H1 (cell line): ENCODE measurements at regions not wholly inside any gene's neighbourhood (a gene's known extent, or its start where the extent isn't known, plus 50 kb on each side); places are given as distances from the start of the nearest gene placed in this dataset.

Source experiments
- CTCF ChIA-PET: fragments of 300-600 bp; sonication (Branson Sonifier 250); formaldehyde crosslinking; loops from one replicate; lab custom pipeline; 2021; ENCODE audit not compliant: partially characterized antibody; lab: Charles Lee
- POLR2A ChIA-PET: fragments of 300-600 bp; sonication (Branson Sonifier 250); formaldehyde crosslinking; loops from one replicate; lab custom pipeline; 2021; ENCODE audit warnings: inconsistent platforms; ENCODE audit not compliant: partially characterized antibody; lab: Charles Lee
- DNase-seq, 2 experiments: peaks; one replicate each; pipeline versions ENCODE4 v3.0.0 to v3.0.0-alpha.2; 2010 to 2022; ENCODE audit warnings: low spot score in 2 of 2, low read depth in 1 of 2, mixed read lengths in 1 of 2
- FAIRE-seq: peaks from 2 replicates; lab custom pipeline; 2011; peaks lifted over from hg19 to GRCh38; lab: Jason Lieb, UNC
- H2AFZ ChIP-seq: 2 replicates; pipeline ENCODE4 v1.8.1; 2012; ENCODE audit warnings: low read length, inconsistent platforms
- H2AK5ac ChIP-seq: 2 replicates; pipeline ENCODE4 v1.6.1; 2013; ENCODE audit warnings: low read depth, low read length
- H2BK120ac ChIP-seq: replicated peaks from 2 replicates; pipeline ENCODE3; 2013; ENCODE audit warnings: low read depth, low read length, inconsistent platforms
- H2BK12ac ChIP-seq: 2 replicates; pipeline ENCODE4 v1.6.1; 2013; ENCODE audit warnings: low read depth, low read length
- H2BK15ac ChIP-seq: 2 replicates; pipeline ENCODE4 v1.6.1; 2013; ENCODE audit warnings: low read length
- H2BK20ac ChIP-seq: 2 replicates; pipeline ENCODE4 v1.6.1; 2013; ENCODE audit warnings: low read length
- H2BK5ac ChIP-seq: 2 replicates; pipeline ENCODE4 v1.6.1; 2013; ENCODE audit warnings: low read depth, low read length
- H3K14ac ChIP-seq: 2 replicates; pipeline ENCODE4 v1.6.1; 2013; ENCODE audit warnings: inconsistent platforms; ENCODE audit not compliant: insufficient read length
- H3K18ac ChIP-seq: 2 replicates; pipeline ENCODE4 v1.6.1; 2013; ENCODE audit warnings: low read length; ENCODE audit errors: extremely low read depth
- H3K23ac ChIP-seq: 2 replicates; pipeline ENCODE4 v1.6.1; 2013; ENCODE audit warnings: inconsistent platforms; ENCODE audit not compliant: insufficient read length
- H3K23me2 ChIP-seq: 2 replicates; pipeline ENCODE4 v1.6.1; 2013; ENCODE audit warnings: low read depth, low read length
- H3K27ac ChIP-seq: 2 replicates; pipeline ENCODE4 v1.6.1; 2011; ENCODE audit warnings: low read depth, low read length, inconsistent platforms
- H3K27me3 ChIP-seq, 4 experiments: replicated peaks in 1 of 4; 1 replicate in 1 of 4; 2 replicates in 3 of 4; pipeline versions ENCODE4 v1.6.1 to v1.8.1; 2011 to 2013; ENCODE audit warnings: low read length in 3 of 4, mild to moderate bottlenecking in 3 of 4, inconsistent platforms in 2 of 4, mixed read lengths in 2 of 4, moderate library complexity in 1 of 4; ENCODE audit not compliant: control insufficient read depth in 3 of 4, insufficient read depth in 3 of 4; ENCODE audit errors: extremely low read depth in 1 of 4
- H3K36me3 ChIP-seq, 4 experiments: 2 replicates each; pipeline versions ENCODE4 v1.6.1 to v1.8.1; 2011 to 2013; ENCODE audit warnings: mild to moderate bottlenecking in 4 of 4, low read length in 3 of 4, moderate library complexity in 2 of 4, control low read depth in 1 of 4, inconsistent platforms in 1 of 4; ENCODE audit not compliant: insufficient read depth in 4 of 4, control insufficient read depth in 2 of 4
- H3K4ac ChIP-seq: replicated peaks from 2 replicates; pipeline ENCODE3; 2013; ENCODE audit warnings: low read length, low read depth, mixed read lengths, inconsistent platforms; ENCODE audit not compliant: insufficient read length
- H3K4me1 ChIP-seq, 4 experiments: replicated peaks in 1 of 4; 1 replicate in 1 of 4; 2 replicates in 3 of 4; pipeline versions ENCODE4 v1.6.1 to v1.8.1; 2011 to 2013; ENCODE audit warnings: low read length in 3 of 4, inconsistent platforms in 2 of 4, mixed read lengths in 1 of 4; ENCODE audit not compliant: insufficient read depth in 4 of 4, control insufficient read depth in 3 of 4
- H3K4me2 ChIP-seq, 2 experiments: 2 replicates each; pipeline versions ENCODE4 v1.6.1 to v1.8.1; 2011 to 2013; ENCODE audit warnings: low read depth in 2 of 2, low read length in 2 of 2, control low read depth in 1 of 2, inconsistent platforms in 1 of 2, mild to moderate bottlenecking in 1 of 2; ENCODE audit not compliant: insufficient read depth in 1 of 2
- H3K4me3 ChIP-seq, 4 experiments: fragments of 200-600, 300-600 bp in 1 of 4; sonication (generic), shearing (Covaris generic), sonication (Bioruptor Twin) in 1 of 4; 2 replicates each; pipeline versions ENCODE4 v1.5.1 to v1.8.1; 2011 to 2016; ENCODE audit warnings: low read length in 4 of 4, low read depth in 3 of 4, control low read depth in 2 of 4, inconsistent platforms in 2 of 4, mild to moderate bottlenecking in 2 of 4, mixed read lengths in 1 of 4, moderate library complexity in 1 of 4; ENCODE audit not compliant: insufficient read depth in 2 of 4; ENCODE audit errors: extremely low read depth in 1 of 4
- H3K56ac ChIP-seq: replicated peaks from 2 replicates; pipeline ENCODE3; 2013; ENCODE audit warnings: low read depth, mild to moderate bottlenecking, mixed read lengths, low read length, inconsistent platforms; ENCODE audit not compliant: insufficient read length
- H3K79me1 ChIP-seq: 2 replicates; pipeline ENCODE4 v1.6.1; 2013; ENCODE audit warnings: low read depth, low read length, control low read depth
- H3K79me2 ChIP-seq, 2 experiments: 2 replicates each; pipeline versions ENCODE4 v1.6.1 to v1.8.1; 2012 to 2013; ENCODE audit warnings: low read length in 2 of 2, mild to moderate bottlenecking in 2 of 2, inconsistent platforms in 1 of 2; ENCODE audit not compliant: insufficient read depth in 2 of 2, control insufficient read depth in 1 of 2
- H3K9ac ChIP-seq, 4 experiments: replicated peaks in 1 of 4; 1 replicate in 1 of 4; 2 replicates in 3 of 4; pipeline versions ENCODE4 v1.6.1 to v1.8.1; 2011 to 2013; ENCODE audit warnings: low read depth in 3 of 4, low read length in 3 of 4, control low read depth in 2 of 4, mild to moderate bottlenecking in 2 of 4, moderate library complexity in 2 of 4, inconsistent platforms in 1 of 4; ENCODE audit errors: extremely low read depth in 1 of 4
- H3K9me3 ChIP-seq, 2 experiments: 2 replicates each; pipeline versions ENCODE4 v1.6.1 to v1.8.1; 2012 to 2013; ENCODE audit warnings: mild to moderate bottlenecking in 2 of 2, moderate library complexity in 2 of 2, control low read depth in 1 of 2, inconsistent platforms in 1 of 2, low read depth in 1 of 2, low read length in 1 of 2, mixed read lengths in 1 of 2; ENCODE audit not compliant: insufficient read depth in 2 of 2
- H4K20me1 ChIP-seq, 2 experiments: replicated peaks in 1 of 2; 2 replicates each; pipeline versions ENCODE3 to v1.8.1; 2011 to 2013; ENCODE audit warnings: inconsistent platforms in 2 of 2, low read length in 2 of 2, mild to moderate bottlenecking in 1 of 2; ENCODE audit not compliant: insufficient read depth in 2 of 2, control insufficient read depth in 1 of 2
- H4K5ac ChIP-seq: 2 replicates; pipeline ENCODE4 v1.6.1; 2013; ENCODE audit warnings: low read length, low read depth, mixed read lengths, inconsistent platforms; ENCODE audit not compliant: insufficient read length
- H4K8ac ChIP-seq: 2 replicates; pipeline ENCODE4 v1.8.0; 2013; ENCODE audit warnings: mild to moderate bottlenecking, moderate library complexity, low read length, inconsistent platforms; ENCODE audit not compliant: insufficient read depth; ENCODE audit errors: extremely low read depth
- H4K91ac ChIP-seq: replicated peaks from 2 replicates; pipeline ENCODE3; 2013; ENCODE audit warnings: low read length, mixed read lengths, inconsistent platforms; ENCODE audit not compliant: insufficient read length
- GTF2F1 ChIP-seq: IDR thresholded peaks from 2 replicates; pipeline ENCODE4 v1.6.1; 2012; ENCODE audit warnings: low read depth, low read length, improper control_type of control experiment, borderline replicate concordance
- HDAC2 ChIP-seq, 2 experiments: fragments of 300-600 bp in 1 of 2; sonication (generic) in 1 of 2; IDR thresholded peaks; 2 replicates each; pipeline ENCODE4 v1.6.1; 2011 to 2012; ENCODE audit warnings: low read depth in 2 of 2, low read length in 2 of 2, mild to moderate bottlenecking in 2 of 2, moderate library complexity in 2 of 2, borderline replicate concordance in 1 of 2, inconsistent platforms in 1 of 2
- KDM1A ChIP-seq: fragments of 200-600, 300-600 bp; sonication (generic); IDR thresholded peaks from 2 replicates; pipeline ENCODE4 v1.7.1; 2016; ENCODE audit warnings: mild to moderate bottlenecking, low read length, borderline replicate concordance
- PHF8 ChIP-seq: fragments of 200-600 bp; sonication (generic); conservative IDR thresholded peaks from 2 replicates; pipeline ENCODE4 v1.7.1; 2012; ENCODE audit warnings: low read depth, mild to moderate bottlenecking, inconsistent platforms, low read length, moderate library complexity
- SP1 ChIP-seq: IDR thresholded peaks from 2 replicates; pipeline ENCODE4 v1.6.1; 2011; ENCODE audit warnings: low read depth, low read length
- TAF7 ChIP-seq: optimal IDR thresholded peaks from 2 replicates; pipeline ENCODE3; 2011; ENCODE audit warnings: low read depth, mild to moderate bottlenecking, inconsistent platforms, low read length, moderate library complexity, borderline replicate concordance
- YY1 ChIP-seq: IDR thresholded peaks from 2 replicates; pipeline ENCODE4 v1.6.1; 2011; ENCODE audit warnings: low read depth, mild to moderate bottlenecking, low read length
- whole genome bisulfite sequencing, 2 experiments: shearing (Covaris generic) in 1 of 2; methylation state at CpG; one replicate each; pipeline versions ENCODE4 v1.1.6 to v1.1.7; 2013 to 2015; ENCODE audit warnings: low lambda C conversion rate in 2 of 2, mixed read lengths in 2 of 2, inconsistent platforms in 1 of 2, low coverage in 1 of 2, missing lambda C conversion rate in 1 of 2; ENCODE audit not compliant: insufficient replicate concordance in 2 of 2, insufficient coverage in 1 of 2, insufficient read length in 1 of 2; ENCODE audit errors: extremely low coverage in 1 of 2, missing lambda C conversion rate in 1 of 2; 5-methylcytosine and 5-hydroxymethylcytosine counted together

DNA sequence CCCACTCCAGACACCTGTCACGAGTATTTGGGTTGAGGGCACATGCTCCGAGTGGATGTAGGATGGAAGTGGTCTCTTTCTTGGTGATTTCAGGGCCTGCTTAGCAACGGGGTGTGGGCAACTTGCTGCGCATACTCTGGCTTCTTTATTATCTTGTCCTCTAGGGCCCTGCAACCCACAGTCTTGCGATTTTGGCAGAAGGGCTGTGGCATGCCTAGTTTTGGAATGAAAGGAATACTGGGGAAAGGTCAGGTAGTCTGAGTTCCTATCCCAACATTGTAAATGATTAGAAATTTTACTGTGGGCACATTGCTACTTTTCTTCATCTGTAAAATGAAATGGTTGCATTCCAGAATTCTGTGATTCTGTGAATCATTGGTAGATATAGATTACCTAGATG lies 74.3 kb downstream of the ACTBL2 start (continued):
- TF ChIP-seq KDM1A: no peak

GRCh38 chr5:57407391-57407790 lies 75.2 kb downstream of the ACTBL2 start:
- H4K91ac ChIP-seq: no peak overlapping the region
- no peak overlapping the region for H4K5ac ChIP-seq
- H3K27ac ChIP-seq: no peak overlapping the region
- TF ChIP-seq PHF8: no peak
- no peak for TF ChIP-seq SP1
- TF ChIP-seq YY1: no peak
- TF ChIP-seq HDAC2 (IDR thresholded peaks at IDR 0.05; ENCODE audit: borderline replicate concordance in 1 of 2, low read depth in 2 of 2, low read length in 2 of 2): no peak
- TF ChIP-seq TAF7: no peak
- TF ChIP-seq GTF2F1: no peak
- POLR2A ChIA-PET: no interaction called here
- no peaks in the 10 kb centered on the region for H3K79me2 ChIP-seq
- no peak overlapping the region for H3K14ac ChIP-seq
- no peak overlapping the region for H2BK15ac ChIP-seq
- no peak overlapping the region for H2BK20ac ChIP-seq
- FAIRE-seq: no peak
- CTCF ChIA-PET: interaction anchor here (0.6 kb wide), 1 partner anchor 70 kb away, joined by 3 read pairs; no protein-coding TSS in a partner anchor
- no peak overlapping the region for H3K56ac ChIP-seq
- no peaks in the 10 kb centered on the region for H4K20me1 ChIP-seq
- DNase-seq: no peak
- 74 to 100% methylated on average over 2 to 5 of the region's 5 CpGs for WGBS, 2 experiments
- H3K23me2 ChIP-seq: no peaks in the 10 kb centered on the region
- H2AFZ ChIP-seq: no peak overlapping the region
- H3K79me1 ChIP-seq: no peaks in the 10 kb centered on the region
- no peak overlapping the region for H2BK12ac ChIP-seq
- no peak overlapping the region for H4K8ac ChIP-seq
- no peaks in the 10 kb centered on the region for H3K27me3 ChIP-seq
- H3K4me3 ChIP-seq: no peak overlapping the region
- H3K4me2 ChIP-seq: no peak overlapping the region
- no peaks in the 10 kb centered on the region for H3K4me1 ChIP-seq
- H3K36me3 ChIP-seq: no peaks in the 10 kb centered on the region
- H3K18ac ChIP-seq: no peak overlapping the region
- H3K23ac ChIP-seq: no peak overlapping the region
- H3K4ac ChIP-seq: no peak overlapping the region
- H2AK5ac ChIP-seq: no peak overlapping the region
- H2BK5ac ChIP-seq: no peak overlapping the region
- no peak overlapping the region for H3K9ac ChIP-seq
- H3K9me3 ChIP-seq: no peaks in the 10 kb centered on the region
- no peak overlapping the region for H2BK120ac ChIP-seq
